Endodermal cell (in vitro differentiated cells): ENCODE measurements at regions not wholly inside any gene's neighbourhood (a gene's known extent, or its start where the extent isn't known, plus 50 kb on each side); places are given as distances from the start of the nearest gene placed in this dataset.
A peak's percentile ranks its signal among the peaks of the same experiment; 100 is the strongest.

Experiments used
- DNase-seq: peaks from one replicate; pipeline ENCODE4 v3.0.0-alpha.2; 2017
- H3K27ac ChIP-seq: 2 replicates; pipeline ENCODE4 v1.5.1; 2013; ENCODE audit warnings: mild to moderate bottlenecking, low read depth, low read length, moderate library complexity
- H3K27me3 ChIP-seq: 2 replicates; pipeline ENCODE4 v1.6.1; 2013; ENCODE audit warnings: mild to moderate bottlenecking, low read length, moderate library complexity; ENCODE audit not compliant: insufficient read depth, control insufficient read depth, poor library complexity, severe bottlenecking
- H3K36me3 ChIP-seq: 2 replicates; pipeline ENCODE4 v1.7.0; 2013; ENCODE audit warnings: mild to moderate bottlenecking, low read length, moderate library complexity; ENCODE audit not compliant: control insufficient read depth, insufficient read depth
- H3K4me1 ChIP-seq: one replicate; pipeline ENCODE4 v1.7.0; 2013; ENCODE audit warnings: low read length; ENCODE audit not compliant: control insufficient read depth, insufficient read depth
- H3K4me3 ChIP-seq: 2 replicates; pipeline ENCODE4 v1.5.1; 2013; ENCODE audit warnings: mild to moderate bottlenecking, low read length, moderate library complexity
- H3K9ac ChIP-seq: 2 replicates; pipeline ENCODE4 v1.6.1; 2013; ENCODE audit warnings: mild to moderate bottlenecking, low read length, moderate library complexity; ENCODE audit not compliant: poor library complexity, severe bottlenecking; ENCODE audit errors: extremely low read depth
- H3K9me3 ChIP-seq: 2 replicates; pipeline ENCODE4 v1.6.1; 2013; ENCODE audit warnings: mild to moderate bottlenecking, low read length, moderate library complexity; ENCODE audit not compliant: control insufficient read depth
- H3K27ac Mint-ChIP-seq: 2 replicates; pipeline ENCODE4 v1.8.0; 2020; ENCODE audit warnings: mixed read lengths
- H3K27me3 Mint-ChIP-seq: 2 replicates; pipeline ENCODE4 v1.8.0; 2021; ENCODE audit warnings: mild to moderate bottlenecking, mixed read lengths; ENCODE audit not compliant: insufficient read depth
- H3K36me3 Mint-ChIP-seq: 2 replicates; pipeline ENCODE4 v1.8.0; 2020; ENCODE audit warnings: low read depth, mixed read lengths
- H3K4me1 Mint-ChIP-seq: 2 replicates; pipeline ENCODE4 v1.8.0; 2020; ENCODE audit warnings: mixed read lengths
- H3K4me3 Mint-ChIP-seq: 2 replicates; pipeline ENCODE4 v1.8.0; 2020; ENCODE audit warnings: mild to moderate bottlenecking, moderate library complexity, mixed read lengths
- H3K9me3 Mint-ChIP-seq: 2 replicates; pipeline ENCODE4 v1.8.0; 2020; ENCODE audit warnings: mild to moderate bottlenecking, mixed read lengths
- CTCF ChIP-seq: fragments of 200-600 bp; sonication (generic); conservative IDR thresholded peaks from 2 replicates; pipeline ENCODE4 v1.5.0; 2021; ENCODE audit warnings: antibody characterized with exemption, mild to moderate bottlenecking
- WGBS, 2 experiments: methylation state at CpG; one replicate each; pipeline versions ENCODE4 v1.1.5 to v1.1.7; 2013; ENCODE audit warnings: missing lambda C conversion rate in 2 of 2, mixed read lengths in 1 of 2; ENCODE audit not compliant: insufficient coverage in 1 of 2, insufficient read length in 1 of 2; 5-methylcytosine and 5-hydroxymethylcytosine counted together

GRCh38 chr17:36661047-36661666 is 59.8 kb downstream of the MRM1 start:
- Mint-ChIP-seq H3K4me1 (peaks cover 15% of the 10 kb centered on the region), H3K27me3 (peaks cover 11% of the 10 kb centered on the region), H3K36me3 (no peaks in the 10 kb centered on the region), H3K4me3 (no peak overlapping the region), H3K27ac (no peak overlapping the region), H3K9me3 (no peaks in the 10 kb centered on the region)
- Histone ChIP-seq H3K9ac (no peak overlapping the region), H3K27me3 (no peaks in the 10 kb centered on the region), H3K4me1 (no peaks in the 10 kb centered on the region), H3K9me3 (no peaks in the 10 kb centered on the region), H3K4me3 (no peak overlapping the region), H3K36me3 (no peaks in the 10 kb centered on the region), H3K27ac (no peak overlapping the region)
- WGBS, 2 experiments, result 79 to 89% methylated on average over 13 to 21 of the region's 21 CpGs
- no peak for TF ChIP-seq CTCF
- no peak for DNase-seq

GRCh38 chr17:36661688-36662087 is 60.3 kb downstream of the MRM1 start:
- Mint-ChIP-seq H3K36me3 (no peaks in the 10 kb centered on the region), H3K4me1 (peaks cover 13% of the 10 kb centered on the region), H3K27ac (no peak overlapping the region), H3K9me3 (no peaks in the 10 kb centered on the region), H3K27me3 (peaks cover 9% of the 10 kb centered on the region), H3K4me3 (no peak overlapping the region)
- no peak for TF ChIP-seq CTCF
- DNase-seq, result no peak
- Histone ChIP-seq H3K27me3 (no peaks in the 10 kb centered on the region), H3K36me3 (no peaks in the 10 kb centered on the region), H3K4me1 (no peaks in the 10 kb centered on the region), H3K9me3 (no peaks in the 10 kb centered on the region), H3K27ac (no peak overlapping the region), H3K9ac (no peak overlapping the region), H3K4me3 (no peak overlapping the region)
- WGBS, 2 experiments, result 84 to 85% methylated on average over 6 to 9 of the region's 9 CpGs

- H3K4me3 ChIP-seq, result no peak overlapping the region
- peak; percentile 58 for DNase-seq
- WGBS, 2 experiments, result 69 to 87% methylated on average over 11 of the region's 11 CpGs
- H3K9me3 ChIP-seq, result no peaks in the 10 kb centered on the region
- H3K27ac ChIP-seq, result no peak overlapping the region
- Mint-ChIP-seq H3K36me3 (no peaks in the 10 kb centered on the region), H3K4me3 (no peak overlapping the region), H3K4me1 (peaks cover 1% of the 10 kb centered on the region), H3K27ac (peak overlapping the region; percentile 53), H3K9me3 (no peaks in the 10 kb centered on the region), H3K27me3 (peaks cover 4% of the 10 kb centered on the region)
- no peaks in the 10 kb centered on the region for H3K36me3 ChIP-seq
- H3K9ac ChIP-seq, result no peak overlapping the region
- H3K4me1 ChIP-seq, result no peaks in the 10 kb centered on the region
- no peak for TF ChIP-seq CTCF
- H3K27me3 ChIP-seq, result no peaks in the 10 kb centered on the region
Measured at GRCh38 chr17:36665417-36665816, 64.0 kb downstream of the MRM1 start.
